ENCODE measurements at regions not wholly inside any gene's neighbourhood (a gene's known extent, or its start where the extent isn't known, plus 50 kb on each side); places are given as distances from the start of the nearest gene placed in this dataset.

DNA sequence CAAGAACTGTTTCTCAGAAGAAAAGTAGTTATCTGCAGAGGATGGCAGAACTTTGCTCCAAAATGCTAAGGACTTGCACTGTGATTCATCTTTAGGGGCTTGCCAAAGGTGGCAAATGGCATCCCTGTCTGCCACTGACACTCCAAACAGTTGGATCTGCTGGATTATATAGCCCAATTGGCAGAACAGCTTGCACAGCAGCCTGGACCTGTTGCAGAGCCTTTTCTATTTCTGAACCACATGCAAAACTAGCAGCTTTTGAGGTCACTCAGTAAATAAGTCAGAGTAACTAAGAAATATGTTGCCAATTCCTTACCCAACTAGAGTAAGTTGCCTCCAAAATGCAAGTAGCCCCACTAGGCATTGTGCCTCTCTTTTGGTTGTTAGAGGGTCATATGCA lies 397.5 kb upstream of the NOVA1 start:
- Histone ChIP-seq H3K9ac (ENCODE audit: control insufficient read depth, extremely low read depth, insufficient read depth, low read length) (no peak overlapping the region), H3K4me3 (ENCODE audit: control insufficient read depth in 2 of 3, extremely low read depth in 1 of 3, insufficient read depth in 2 of 3, low read depth in 1 of 3, low read length in 3 of 3) (no peak overlapping the region), H3K9me3 (ENCODE audit: control insufficient read depth, low read depth, low read length) (peaks cover 4% of the 10 kb centered on the region), H3K79me2 (ENCODE audit: control insufficient read depth, insufficient read depth, low read length) (no peaks in the 10 kb centered on the region), H3K36me3 (ENCODE audit: control insufficient read depth in 2 of 2, extremely low read depth in 1 of 2, insufficient read depth in 2 of 2, low read length in 2 of 2) (no peaks in the 10 kb centered on the region), H4K20me1 (ENCODE audit: control insufficient read depth, extremely low read depth, insufficient read depth, low read length) (no peaks in the 10 kb centered on the region), H3K4me1 (ENCODE audit: control insufficient read depth, extremely low read depth, insufficient read depth, low read length) (no peaks in the 10 kb centered on the region), H3K27ac (ENCODE audit: control insufficient read depth, insufficient read depth, low read length) (no peak overlapping the region), H3K9me1 (ENCODE audit: control insufficient read depth, extremely low read depth, insufficient read depth, low read length) (no peaks in the 10 kb centered on the region), H3K4me2 (ENCODE audit: control insufficient read depth, extremely low read depth, insufficient read depth, low read depth, low read length) (no peak overlapping the region), H3K27me3 (ENCODE audit: control insufficient read depth, extremely low read depth, insufficient read depth, low read length) (no peaks in the 10 kb centered on the region), H2AFZ (ENCODE audit: control insufficient read depth, low read length) (no peak overlapping the region)
- no peak for FAIRE-seq
- dilution Hi-C loops (cut with MboI; ENCODE audit: extremely low pct_ligation_motif_present, low sequenced_read_pairs): no loop called here
- no peak for DNase-seq (ENCODE audit: low read depth, low spot score)
- TF ChIP-seq EZH2 (IDR thresholded peaks at IDR 0.05; ENCODE audit: low read length): no peak
- TF ChIP-seq, protein P1, sequence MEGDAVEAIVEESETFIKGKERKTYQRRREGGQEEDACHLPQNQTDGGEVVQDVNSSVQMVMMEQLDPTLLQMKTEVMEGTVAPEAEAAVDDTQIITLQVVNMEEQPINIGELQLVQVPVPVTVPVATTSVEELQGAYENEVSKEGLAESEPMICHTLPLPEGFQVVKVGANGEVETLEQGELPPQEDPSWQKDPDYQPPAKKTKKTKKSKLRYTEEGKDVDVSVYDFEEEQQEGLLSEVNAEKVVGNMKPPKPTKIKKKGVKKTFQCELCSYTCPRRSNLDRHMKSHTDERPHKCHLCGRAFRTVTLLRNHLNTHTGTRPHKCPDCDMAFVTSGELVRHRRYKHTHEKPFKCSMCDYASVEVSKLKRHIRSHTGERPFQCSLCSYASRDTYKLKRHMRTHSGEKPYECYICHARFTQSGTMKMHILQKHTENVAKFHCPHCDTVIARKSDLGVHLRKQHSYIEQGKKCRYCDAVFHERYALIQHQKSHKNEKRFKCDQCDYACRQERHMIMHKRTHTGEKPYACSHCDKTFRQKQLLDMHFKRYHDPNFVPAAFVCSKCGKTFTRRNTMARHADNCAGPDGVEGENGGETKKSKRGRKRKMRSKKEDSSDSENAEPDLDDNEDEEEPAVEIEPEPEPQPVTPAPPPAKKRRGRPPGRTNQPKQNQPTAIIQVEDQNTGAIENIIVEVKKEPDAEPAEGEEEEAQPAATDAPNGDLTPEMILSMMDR (optimal IDR thresholded peaks at IDR 0.05 in 1 of 3, IDR thresholded peaks at IDR 0.05 in 1 of 3, conservative IDR thresholded peaks at IDR 0.05 in 1 of 3; ENCODE audit: extremely low read depth in 1 of 3, insufficient read depth in 2 of 3, low read length in 3 of 3): no peak

GRCh38 chr14:26996246-26996645 lies 398.4 kb upstream of the NOVA1 start:
- Histone ChIP-seq H3K4me3 (ENCODE audit: control insufficient read depth in 2 of 3, extremely low read depth in 1 of 3, insufficient read depth in 2 of 3, low read depth in 1 of 3, low read length in 3 of 3) (no peak overlapping the region), H2AFZ (ENCODE audit: control insufficient read depth, low read length) (no peak overlapping the region), H3K9me3 (ENCODE audit: control insufficient read depth, low read depth, low read length) (peaks cover 4% of the 10 kb centered on the region), H3K9ac (ENCODE audit: control insufficient read depth, extremely low read depth, insufficient read depth, low read length) (no peak overlapping the region), H3K27ac (ENCODE audit: control insufficient read depth, insufficient read depth, low read length) (no peak overlapping the region), H4K20me1 (ENCODE audit: control insufficient read depth, extremely low read depth, insufficient read depth, low read length) (no peaks in the 10 kb centered on the region), H3K27me3 (ENCODE audit: control insufficient read depth, extremely low read depth, insufficient read depth, low read length) (no peaks in the 10 kb centered on the region), H3K4me2 (ENCODE audit: control insufficient read depth, extremely low read depth, insufficient read depth, low read depth, low read length) (no peak overlapping the region), H3K36me3 (ENCODE audit: control insufficient read depth in 2 of 2, extremely low read depth in 1 of 2, insufficient read depth in 2 of 2, low read length in 2 of 2) (no peaks in the 10 kb centered on the region), H3K4me1 (ENCODE audit: control insufficient read depth, extremely low read depth, insufficient read depth, low read length) (no peaks in the 10 kb centered on the region), H3K9me1 (ENCODE audit: control insufficient read depth, extremely low read depth, insufficient read depth, low read length) (no peaks in the 10 kb centered on the region), H3K79me2 (ENCODE audit: control insufficient read depth, insufficient read depth, low read length) (no peaks in the 10 kb centered on the region)
- dilution Hi-C loops (cut with MboI; ENCODE audit: extremely low pct_ligation_motif_present, low sequenced_read_pairs): no loop called here
- DNase-seq (ENCODE audit: low read depth, low spot score) (no peak), FAIRE-seq (no peak)
- TF ChIP-seq EZH2 (IDR thresholded peaks at IDR 0.05; ENCODE audit: low read length): no peak
- TF ChIP-seq, protein P1 (optimal IDR thresholded peaks at IDR 0.05 in 1 of 3, IDR thresholded peaks at IDR 0.05 in 1 of 3, conservative IDR thresholded peaks at IDR 0.05 in 1 of 3; ENCODE audit: extremely low read depth in 1 of 3, insufficient read depth in 2 of 3, low read length in 3 of 3): no peak

All from keratinocyte (primary cell).